Activated CD4-positive, alpha-beta T cell treated with anti-CD3 and anti-CD28 coated beads, Interleukin-2, Interleukin-4, amounts not matched to agents 100 ng/mL and 50 ng/mL, durations not matched to agents 16 hours and 8 hours (primary cell): ENCODE measurements at regions not wholly inside any gene's neighbourhood (a gene's known extent, or its start where the extent isn't known, plus 50 kb on each side); places are given as distances from the start of the nearest gene placed in this dataset.
A peak's percentile ranks its signal among the peaks of the same experiment; 100 is the strongest.
"Not testable (repeated sequence)": the region's sequence is repeated elsewhere in the genome, so short reads cannot be mapped to it uniquely, and the experiment has no call there.

Experiments used
- DNase-seq: peaks from one replicate; pipeline ENCODE4 v3.0.0-alpha.2; 2020; ENCODE audit warnings: low spot score

GRCh38 chr4:189773909-189774308 is 166.8 kb upstream of the FRG1 start:
- DNase-seq = no peak

- no peak for DNase-seq
These were observed 161.2 kb upstream of the FRG1 start for GRCh38 chr4:189779281-189779980.

- no peak for DNase-seq
These were observed 160.3 kb upstream of the FRG1 start for GRCh38 chr4:189780391-189780790.

GRCh38 chr4:189784651-189785050 is 156.0 kb upstream of the FRG1 start:
- DNase-seq = no peak

GRCh38 chr4:189785257-189785656 is 155.4 kb upstream of the FRG1 start:
- no peak for DNase-seq

- no peak for DNase-seq
These were observed 154.2 kb upstream of the FRG1 start for GRCh38 chr4:189786447-189786846.

- no peak for DNase-seq
These were observed 153.2 kb upstream of the FRG1 start for GRCh38 chr4:189787216-189788031.

GRCh38 chr4:189792924-189793618 is 147.6 kb upstream of the FRG1 start:
- peak; percentile 69 for DNase-seq

- peak; percentile 17 for DNase-seq
These were observed 140.1 kb upstream of the FRG1 start for GRCh38 chr4:189800545-189801088.

GRCh38 chr4:189802884-189803283 is 137.8 kb upstream of the FRG1 start:
- DNase-seq = no peak

GRCh38 chr4:189804894-189805293 is 135.8 kb upstream of the FRG1 start:
- DNase-seq = no peak

GRCh38 chr4:189806506-189806905 is 134.2 kb upstream of the FRG1 start:
- no peak for DNase-seq

- DNase-seq = no peak
These were observed 133.6 kb upstream of the FRG1 start for GRCh38 chr4:189807031-189807430.

GRCh38 chr4:189809241-189809735 is 131.4 kb upstream of the FRG1 start:
- no peak for DNase-seq

GRCh38 chr4:189809839-189810238 is 130.8 kb upstream of the FRG1 start:
- DNase-seq = no peak

- DNase-seq = not testable (repeated sequence)
These were observed 130.1 kb upstream of the FRG1 start for GRCh38 chr4:189810318-189811181.

- no peak for DNase-seq
These were observed 125.1 kb upstream of the FRG1 start for GRCh38 chr4:189815404-189816192.

- no peak for DNase-seq
These were observed 118.3 kb upstream of the FRG1 start for GRCh38 chr4:189822326-189822725.

- DNase-seq = no peak
These were observed 117.1 kb upstream of the FRG1 start for GRCh38 chr4:189823591-189823990.

GRCh38 chr4:189825466-189825865 is 115.2 kb upstream of the FRG1 start:
- DNase-seq = no peak

GRCh38 chr4:189826657-189827056 is 114.0 kb upstream of the FRG1 start:
- DNase-seq = no peak
